IPS-18c (cell line): ENCODE measurements at regions not wholly inside any gene's neighbourhood (a gene's known extent, or its start where the extent isn't known, plus 50 kb on each side); places are given as distances from the start of the nearest gene placed in this dataset.

Source experiments
- H3K4me3 ChIP-seq: 2 replicates; pipeline ENCODE4 v1.7.0; 2013; ENCODE audit warnings: low read depth, mild to moderate bottlenecking, low read length, moderate library complexity; ENCODE audit not compliant: insufficient read depth
- H3K9me3 ChIP-seq: one replicate; pipeline ENCODE4 v1.6.1; 2013; ENCODE audit warnings: mild to moderate bottlenecking, low read length, moderate library complexity; ENCODE audit not compliant: control insufficient read depth, insufficient read depth

DNA sequence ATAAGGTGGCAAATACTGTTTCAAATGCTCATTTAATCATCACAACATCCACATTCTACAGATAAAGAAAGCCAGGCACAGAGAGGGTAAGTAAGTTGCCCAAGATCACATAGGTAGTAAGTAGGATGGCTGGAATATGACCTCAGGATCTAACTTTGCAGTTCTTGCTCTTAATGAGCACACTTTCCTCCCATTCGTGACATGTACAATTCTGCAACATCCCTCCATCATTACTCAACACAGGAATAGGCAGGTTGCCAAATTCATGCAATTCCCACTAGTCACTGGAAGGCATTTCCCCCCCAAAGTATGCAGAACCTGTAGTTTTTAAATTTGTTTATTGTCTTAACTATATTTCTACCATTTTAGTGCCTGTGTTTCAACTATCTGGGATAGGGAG lies 109.2 kb downstream of the OLFM4 start:
- no peaks in the 10 kb centered on the region for H3K9me3 ChIP-seq
- H3K4me3 ChIP-seq, result no peak overlapping the region

- H3K9me3 ChIP-seq, result no peaks in the 10 kb centered on the region
- no peak overlapping the region for H3K4me3 ChIP-seq
These were observed 109.9 kb downstream of the OLFM4 start for GRCh38 chr13:53138376-53139036.

- no peaks in the 10 kb centered on the region for H3K9me3 ChIP-seq
- H3K4me3 ChIP-seq, result no peak overlapping the region
These were observed 112.7 kb downstream of the OLFM4 start for GRCh38 chr13:53141336-53141735.

DNA sequence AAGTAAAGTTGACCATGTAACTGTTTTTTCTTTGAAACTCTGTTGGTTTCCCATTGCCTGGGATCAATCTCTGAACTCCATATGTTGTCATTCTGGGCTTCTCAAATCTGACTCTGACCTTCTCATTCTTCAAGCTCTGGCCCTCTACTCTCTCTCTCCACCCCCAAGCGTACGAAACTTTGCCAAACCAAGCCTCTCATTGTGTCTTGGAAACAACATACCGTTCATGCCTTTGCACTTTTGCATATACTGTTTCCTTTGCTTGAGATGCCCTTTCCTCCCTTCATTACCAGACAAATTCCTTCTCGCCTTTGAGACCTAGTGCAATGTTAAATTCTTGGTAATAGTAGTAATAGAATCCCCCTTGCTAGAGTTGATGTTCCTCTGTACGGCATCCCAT lies 113.7 kb downstream of the OLFM4 start:
- no peaks in the 10 kb centered on the region for H3K9me3 ChIP-seq

DNA sequence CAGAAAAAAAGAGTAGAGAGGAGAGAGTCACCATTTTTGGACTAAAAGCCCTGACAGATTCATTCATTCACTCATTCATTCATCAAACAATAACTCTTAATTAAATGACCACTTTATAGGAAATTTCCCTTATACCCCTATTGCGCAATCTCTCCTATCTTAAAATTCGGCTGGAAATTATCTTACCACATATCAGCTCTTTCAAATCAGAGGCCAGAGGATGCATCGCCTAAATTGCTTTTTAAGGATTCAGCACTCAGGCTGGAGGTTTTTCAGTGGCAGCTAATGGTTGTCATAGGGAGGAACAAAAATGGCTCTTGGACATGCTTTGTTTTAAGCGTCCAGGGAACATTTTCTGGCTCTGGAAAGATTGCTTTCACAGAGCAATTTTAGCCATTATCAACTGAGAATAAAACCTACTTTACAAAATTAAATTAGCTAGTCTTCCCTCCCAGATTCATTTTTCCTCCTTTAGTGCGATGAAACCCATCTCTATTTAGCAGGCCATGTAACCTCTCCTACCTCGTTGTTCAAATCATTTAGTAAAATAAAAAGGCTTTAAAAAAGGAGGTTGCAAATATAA lies 115.2 kb downstream of the OLFM4 start:
- H3K9me3 ChIP-seq, result no peaks in the 10 kb centered on the region
- H3K4me3 ChIP-seq, result no peak overlapping the region

More for the DNA sequence above, 113.7 kb downstream of the OLFM4 start:
- H3K4me3 ChIP-seq, result no peak overlapping the region

GRCh38 chr13:53144826-53145225 lies 116.2 kb downstream of the OLFM4 start:
- no peak overlapping the region for H3K4me3 ChIP-seq

DNA sequence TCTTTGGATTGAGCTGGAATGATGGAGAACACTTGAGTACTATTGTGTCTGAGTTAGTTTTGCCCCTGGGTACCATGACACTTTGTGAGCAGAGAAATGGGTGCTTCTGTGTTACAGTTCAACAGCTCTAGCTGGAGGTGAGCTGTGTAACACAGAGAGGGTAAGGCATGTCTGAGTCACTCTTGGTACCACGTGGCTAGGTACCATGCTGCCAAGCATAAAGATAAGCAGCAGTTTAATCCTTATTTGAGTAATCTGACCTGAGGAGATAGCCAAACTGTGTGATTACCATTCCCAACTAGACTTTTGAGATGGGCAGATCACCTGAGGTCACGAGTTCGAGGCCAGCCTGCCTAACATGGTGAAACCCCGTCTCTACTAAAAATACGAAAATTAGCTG lies 122.0 kb downstream of the OLFM4 start:
- H3K4me3 ChIP-seq, result no peak overlapping the region
- H3K9me3 ChIP-seq, result no peaks in the 10 kb centered on the region

More at GRCh38 chr13:53144826-53145225, 116.2 kb downstream of the OLFM4 start:
- no peaks in the 10 kb centered on the region for H3K9me3 ChIP-seq

DNA sequence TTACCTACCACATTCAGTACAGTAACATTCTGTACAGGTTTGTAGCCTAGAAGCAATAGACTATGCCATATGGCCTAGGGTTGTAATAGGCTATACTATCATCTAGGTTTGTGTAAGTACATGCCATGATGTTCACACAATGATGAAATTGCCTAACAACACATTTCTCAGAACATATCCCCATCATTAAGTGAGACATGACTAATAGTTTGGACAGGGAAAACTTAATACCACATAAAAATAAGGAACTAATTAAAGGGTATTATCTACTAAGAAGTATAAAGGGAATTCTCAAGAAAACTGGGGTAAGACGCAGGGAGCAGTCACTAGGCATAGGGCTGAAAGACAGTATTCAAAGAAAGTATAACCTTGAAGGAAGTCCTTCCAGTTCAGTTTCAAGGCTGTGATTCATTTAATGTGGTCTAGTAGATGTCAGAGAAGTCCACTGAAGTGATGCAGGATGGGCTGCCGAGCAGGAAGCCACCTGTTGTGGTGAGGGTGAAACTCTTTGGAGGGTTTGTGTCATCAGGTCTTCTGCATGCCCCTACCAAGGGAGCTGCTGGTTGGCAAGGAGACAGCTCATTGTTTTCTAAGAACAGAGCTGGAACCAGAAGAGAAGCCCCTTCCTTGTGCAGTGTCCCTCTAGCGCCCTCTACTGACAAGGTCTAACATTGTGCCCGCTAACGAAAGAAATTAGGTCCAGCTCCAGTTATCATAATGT lies 122.9 kb downstream of the OLFM4 start:
- H3K4me3 ChIP-seq, result no peak overlapping the region
- H3K9me3 ChIP-seq, result no peaks in the 10 kb centered on the region

DNA sequence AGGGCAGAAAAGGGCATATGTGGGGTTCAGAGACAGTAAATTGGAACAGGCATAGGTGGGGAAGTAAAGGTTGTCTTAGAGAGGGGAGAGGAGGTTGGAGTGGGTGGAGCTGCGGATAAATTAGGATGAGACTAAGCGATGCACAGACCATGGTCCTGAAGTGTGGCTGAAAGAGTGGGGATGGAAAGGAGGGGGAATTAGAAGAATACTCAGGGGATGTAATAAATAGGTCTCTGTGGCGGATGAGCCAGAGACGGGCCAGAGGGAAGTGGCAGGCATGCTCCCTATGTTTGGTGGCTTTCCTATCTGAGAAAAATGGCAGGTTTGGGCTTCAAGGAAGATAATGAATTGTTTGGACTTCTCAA lies 123.4 kb downstream of the OLFM4 start:
- H3K4me3 ChIP-seq, result no peak overlapping the region

DNA sequence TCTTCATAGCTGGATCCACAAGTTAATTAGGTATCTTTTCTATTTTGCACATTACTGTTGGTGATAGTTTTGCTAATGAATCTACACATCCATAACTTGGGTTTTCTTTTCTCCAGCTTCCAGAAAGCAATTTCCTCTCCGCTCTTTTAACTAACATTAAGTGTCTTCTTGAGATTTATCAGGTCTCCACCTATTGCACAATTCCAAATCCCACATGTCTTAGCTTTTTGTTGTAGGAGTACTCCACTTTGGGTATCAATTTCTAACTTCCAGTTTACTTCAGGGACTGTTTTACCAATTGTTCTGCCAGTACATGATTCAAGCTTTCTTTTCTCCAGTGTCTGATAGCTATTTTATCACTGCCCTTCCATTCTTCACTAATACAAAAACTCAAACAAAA lies 129.6 kb downstream of the OLFM4 start:
- no peak overlapping the region for H3K4me3 ChIP-seq
- no peaks in the 10 kb centered on the region for H3K9me3 ChIP-seq

More for the DNA sequence above, 123.4 kb downstream of the OLFM4 start:
- H3K9me3 ChIP-seq, result no peaks in the 10 kb centered on the region

DNA sequence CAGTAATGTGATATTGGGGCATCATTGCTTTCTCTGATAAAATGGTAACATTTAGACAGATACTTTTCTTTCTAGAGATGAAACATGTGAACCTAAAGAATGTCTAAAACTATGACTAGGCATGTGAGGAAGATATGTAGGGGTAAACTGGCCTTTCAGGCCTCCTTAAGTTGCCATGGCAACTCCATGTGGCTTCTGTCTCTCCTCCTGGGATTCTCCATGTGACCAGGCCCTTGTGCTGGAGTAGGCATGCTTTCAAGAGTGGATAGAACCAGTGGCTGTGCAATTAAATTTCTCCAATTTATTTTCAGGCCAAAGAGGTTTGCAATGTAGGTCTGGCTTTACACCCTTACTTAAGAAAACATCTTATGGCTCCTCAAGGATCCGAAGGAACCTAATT lies 130.8 kb downstream of the OLFM4 start:
- H3K4me3 ChIP-seq, result no peak overlapping the region
- H3K9me3 ChIP-seq, result no peaks in the 10 kb centered on the region

- no peaks in the 10 kb centered on the region for H3K9me3 ChIP-seq
- H3K4me3 ChIP-seq, result no peak overlapping the region
These were observed 131.6 kb downstream of the OLFM4 start for GRCh38 chr13:53160211-53160610.

GRCh38 chr13:53161251-53161650 lies 132.6 kb downstream of the OLFM4 start:
- H3K4me3 ChIP-seq, result no peak overlapping the region
- no peaks in the 10 kb centered on the region for H3K9me3 ChIP-seq

DNA sequence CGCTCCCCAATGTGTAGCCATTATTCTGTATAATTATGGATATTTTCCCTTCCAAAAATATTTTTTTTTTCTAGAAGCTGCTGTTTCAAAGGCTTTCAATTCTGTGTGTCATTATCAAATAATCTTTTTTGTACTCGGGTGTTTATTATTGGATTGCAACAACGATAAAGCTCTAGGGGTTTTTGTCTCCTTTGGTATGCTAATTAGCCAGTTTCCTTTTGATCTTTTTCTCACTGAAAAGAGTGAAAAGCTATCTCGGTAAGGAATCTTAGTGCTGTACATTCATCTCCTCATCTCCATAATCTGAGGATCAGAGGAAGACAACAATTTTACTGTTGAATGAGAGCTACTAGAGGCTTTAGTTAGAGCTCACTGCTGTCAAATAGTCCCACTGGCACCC lies 136.6 kb downstream of the OLFM4 start:
- no peaks in the 10 kb centered on the region for H3K9me3 ChIP-seq
- H3K4me3 ChIP-seq, result no peak overlapping the region

DNA sequence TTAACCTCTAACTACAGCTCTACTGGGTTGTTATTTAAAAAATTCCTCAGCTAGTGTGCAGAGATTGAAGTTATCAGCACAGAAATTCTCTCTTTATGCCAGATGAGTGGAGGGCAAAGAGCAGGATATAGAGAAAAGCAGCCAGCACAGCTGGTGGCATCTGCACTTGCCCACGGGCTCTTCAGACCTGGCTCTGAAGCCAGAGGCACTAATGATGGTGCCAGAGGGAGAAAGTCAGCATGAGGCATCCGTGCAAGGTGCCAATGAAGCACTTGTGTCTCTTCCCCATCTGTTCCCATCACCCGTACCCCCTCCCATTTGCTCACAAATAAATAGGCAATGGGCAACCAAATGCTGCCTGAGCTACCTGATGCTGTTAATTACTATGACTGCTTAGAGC lies 138.9 kb downstream of the OLFM4 start:
- Histone ChIP-seq H3K4me3 (no peak overlapping the region), H3K9me3 (no peaks in the 10 kb centered on the region)

GRCh38 chr13:53170910-53171309 lies 142.3 kb downstream of the OLFM4 start:
- Histone ChIP-seq H3K9me3 (no peaks in the 10 kb centered on the region), H3K4me3 (no peak overlapping the region)

GRCh38 chr13:53174545-53174944 lies 145.9 kb downstream of the OLFM4 start:
- no peak overlapping the region for H3K4me3 ChIP-seq

GRCh38 chr13:53180684-53181083 lies 152.1 kb downstream of the OLFM4 start:
- Histone ChIP-seq H3K9me3 (no peaks in the 10 kb centered on the region), H3K4me3 (no peak overlapping the region)

More at GRCh38 chr13:53174545-53174944, 145.9 kb downstream of the OLFM4 start:
- H3K9me3 ChIP-seq, result no peaks in the 10 kb centered on the region
